Pancreas (tissue), 10 donors: ENCODE measurements at regions not wholly inside any gene's neighbourhood (a gene's known extent, or its start where the extent isn't known, plus 50 kb on each side); places are given as distances from the start of the nearest gene placed in this dataset.

Experiments used
- ATAC-seq, 4 donors: fragments of 200-7000 bp; cut with Tn5 transposase; one replicate each; pipeline versions ENCODE4 v1.8.0 to v1.9.1; 2020; ENCODE audit warnings: mild to moderate bottlenecking in 4 of 4, moderate library complexity in 4 of 4
- DNase-seq, 6 donors: peaks; one replicate each; pipeline ENCODE4 v3.0.0-alpha.2; 2020
- FAIRE-seq: peaks from 2 replicates; lab custom pipeline; 2012; peaks lifted over from hg19 to GRCh38; lab: Jason Lieb, UNC
- H3K27ac ChIP-seq, 4 donors: fragments of 200-600 bp; sonication (generic); 1 replicate in 3 of 4; 2 replicates in 1 of 4; pipeline versions ENCODE4 v1.5.0 to v1.8.0; 2020
- H3K27me3 ChIP-seq, 4 donors: fragments of 200-600 bp; one replicate each; pipeline ENCODE4 v1.8.0; 2021
- H3K36me3 ChIP-seq, 3 donors: fragments of 200-600 bp; sonication (generic) in 1 of 3; one replicate each; pipeline versions ENCODE4 v1.5.0 to v1.8.0; 2020 to 2021
- H3K4me1 ChIP-seq, 3 donors: fragments of 200-600 bp; one replicate each; pipeline ENCODE4 v1.8.0; 2021
- H3K4me3 ChIP-seq, 4 donors: fragments of 200-600 bp; sonication (generic) in 2 of 4; one replicate each; pipeline versions ENCODE4 v1.5.0 to v1.8.0; 2020 to 2021
- H3K9me3 ChIP-seq, 4 donors: fragments of 200-600 bp; one replicate each; pipeline ENCODE4 v1.8.0; 2021
- CTCF ChIP-seq, 4 donors: fragments of 200-600 bp; sonication (generic) in 3 of 4; IDR thresholded peaks; one replicate each; pipeline versions ENCODE4 v1.5.0 to v1.8.0; 2021; ENCODE audit warnings: antibody characterized with exemption in 4 of 4
- WGBS, 2 donors: extraction: QIAGEN DNeasy Blood & Tissue Kit; methylation state at CpG; one replicate each; pipeline ENCODE4 v1.1.7; 2013; 5-methylcytosine and 5-hydroxymethylcytosine counted together
- intact Hi-C, 3 donors: fragments of 100-400 bp; cut with DNase I; formaldehyde crosslinking; loops; one replicate each; pipeline versions ENCODE4 v1.11.1 to v1.14.2; 2022
- donor health status: healthy with polysubstance abuse.
- donor health status: DM: no; HTN: no; CAD: no; lungs with moderate emphysema.
- donor health status: DM: no; HTN: no; CAD: no.
- donor health status: control.
- donor health status: control.
- donor health status: Bipolar disorder and iron deficiency.
- donor health status: DM: yes; HTN: yes; CAD: no.
- donor health status: DM: no; HTN: no; CAD: no.
- donor health status: DM: no; HTN: no; CAD: no.
- donor health status: DM: yes; HTN: yes; CAD: no.

- WGBS, 2 donors, result 67 to 82% methylated on average over 4 of the region's 4 CpGs
- Histone ChIP-seq H3K27me3 (no peaks in the 10 kb centered on the region), H3K4me3 (no peak overlapping the region), H3K9me3 (no peaks in the 10 kb centered on the region), H3K36me3 (no peaks in the 10 kb centered on the region), H3K4me1 (no peaks in the 10 kb centered on the region), H3K27ac (no peak overlapping the region)
- no peak for FAIRE-seq
- no peak for ATAC-seq
- no peak for TF ChIP-seq CTCF (IDR thresholded peaks at IDR 0.05)
- DNase-seq, result no peak
- intact Hi-C loops, result no loop called here
Measured at GRCh38 chr7:33692956-33693355, 212.4 kb upstream of the BMPER start.

GRCh38 chr7:33694006-33694405 lies 211.3 kb upstream of the BMPER start:
- H3K4me1 ChIP-seq, result no peaks in the 10 kb centered on the region
- H3K9me3 ChIP-seq, result no peaks in the 10 kb centered on the region
- no peak for DNase-seq
- 46 to 56% methylated on average over 2 of the region's 2 CpGs for WGBS, 2 donors
- intact Hi-C loops, result no loop called here
- no peak overlapping the region for H3K4me3 ChIP-seq
- no peak overlapping the region for H3K27ac ChIP-seq
- no peak for ATAC-seq
- no peak for TF ChIP-seq CTCF (IDR thresholded peaks at IDR 0.05)
- H3K27me3 ChIP-seq, result no peaks in the 10 kb centered on the region
- no peak for FAIRE-seq
- no peaks in the 10 kb centered on the region for H3K36me3 ChIP-seq

- Histone ChIP-seq H3K27ac (no peak overlapping the region), H3K9me3 (no peaks in the 10 kb centered on the region), H3K36me3 (no peaks in the 10 kb centered on the region), H3K4me1 (no peaks in the 10 kb centered on the region), H3K4me3 (no peak overlapping the region), H3K27me3 (no peaks in the 10 kb centered on the region)
- no peak for ATAC-seq
- DNase-seq, result no peak
- TF ChIP-seq CTCF (IDR thresholded peaks at IDR 0.05), result no peak
- FAIRE-seq, result no peak
- intact Hi-C loops, result no loop called here
- WGBS, 2 donors, result 47 to 63% methylated on average over 3 of the region's 3 CpGs
Measured at GRCh38 chr7:33697616-33698015, 207.7 kb upstream of the BMPER start.

- DNase-seq, result no peak
- H3K9me3 ChIP-seq, result no peaks in the 10 kb centered on the region
- H3K36me3 ChIP-seq, result no peaks in the 10 kb centered on the region
- no peak for ATAC-seq
- H3K4me1 ChIP-seq, result no peaks in the 10 kb centered on the region
- no peak overlapping the region for H3K4me3 ChIP-seq
- 86 to 91% methylated on average over 7 of the region's 7 CpGs for WGBS, 2 donors
- no peak for FAIRE-seq
- intact Hi-C loops, result no loop called here
- no peaks in the 10 kb centered on the region for H3K27me3 ChIP-seq
- H3K27ac ChIP-seq, result no peak overlapping the region
- no peak for TF ChIP-seq CTCF (IDR thresholded peaks at IDR 0.05)
Measured at GRCh38 chr7:33698041-33698440, 207.3 kb upstream of the BMPER start.

- Histone ChIP-seq H3K36me3 (no peaks in the 10 kb centered on the region), H3K4me1 (no peaks in the 10 kb centered on the region), H3K4me3 (no peak overlapping the region), H3K9me3 (no peaks in the 10 kb centered on the region), H3K27me3 (no peaks in the 10 kb centered on the region), H3K27ac (no peak overlapping the region)
- intact Hi-C loops, result no loop called here
- ATAC-seq (no peak), DNase-seq (no peak), FAIRE-seq (no peak)
- 45 to 51% methylated on average over 6 of the region's 6 CpGs for WGBS, 2 donors
- TF ChIP-seq CTCF (IDR thresholded peaks at IDR 0.05), result no peak
Measured at GRCh38 chr7:33698692-33699128, 206.6 kb upstream of the BMPER start.
